ENCODE measurements at regions not wholly inside any gene's neighbourhood (a gene's known extent, or its start where the extent isn't known, plus 50 kb on each side); places are given as distances from the start of the nearest gene placed in this dataset.

GRCh38 chrX:39398215-39398962, 597.1 kb downstream of the MID1IP1 start:
- RAD21 ChIA-PET (ENCODE audit: low non-redundant PET in 1 of 2, low total read pairs in 2 of 2, uncharacterized antibody in 2 of 2, unreplicated experiment in 2 of 2), result no interaction called here
- POLR2A ChIA-PET, result no interaction called here

More at GRCh38 chrX:39398215-39398962, 597.1 kb downstream of the MID1IP1 start:
- H3K79me2 ChIP-seq (ENCODE audit: insufficient read depth, low read length), result no peaks in the 10 kb centered on the region
- H4K20me1 ChIP-seq (ENCODE audit: insufficient read depth), result no peaks in the 10 kb centered on the region
- H3K9ac ChIP-seq (ENCODE audit: low read length), result no peak overlapping the region
- no peak overlapping the region for H3K27ac ChIP-seq (ENCODE audit: low read depth, low read length)
- intact Hi-C loops (cut with micrococcal nuclease), result no loop called here
- BruUV-seq (replicated peaks), result no TSS peak
- no peak overlapping the region for H2AFZ ChIP-seq (ENCODE audit: low read depth, low read length, poor library complexity, severe bottlenecking)
- H3K9me3 ChIP-seq (ENCODE audit: control insufficient read depth in 1 of 2, insufficient read depth in 1 of 2, low read depth in 1 of 2, low read length in 2 of 2), result no peaks in the 10 kb centered on the region
- no peak overlapping the region for H3K4me2 ChIP-seq (ENCODE audit: low read length)
- ATAC-seq, result no peak
- peaks cover under 1% of the 10 kb centered on the region; the same call in 1 of the 2 replicates for H3K27me3 ChIP-seq (ENCODE audit: insufficient read depth, low read length)
- H3K9me2 ChIP-seq (ENCODE audit: insufficient read depth), result no peaks in the 10 kb centered on the region
- H3K4me3 ChIP-seq (replicated peaks in 1 of 2; ENCODE audit: low read depth in 1 of 2, low read length in 2 of 2), result no peak overlapping the region
- H3K4me1 ChIP-seq (ENCODE audit: control insufficient read depth in 1 of 2, insufficient read depth in 2 of 2, low read length in 2 of 2), result no peaks in the 10 kb centered on the region
- CTCF ChIA-PET, result no interaction called here
- no peaks in the 10 kb centered on the region for H3K36me3 ChIP-seq (ENCODE audit: control insufficient read depth in 1 of 2, insufficient read depth in 2 of 2, low read length in 2 of 2)
- TF ChIP-seq SP1 (IDR thresholded peaks at IDR 0.05; ENCODE audit: low read depth) (no peak), YY1 (IDR thresholded peaks at IDR 0.05; ENCODE audit: extremely low read depth, insufficient replicate concordance, low read depth, low read length) (no peak), CBX3 (IDR thresholded peaks at IDR 0.05; ENCODE audit: low read depth) (no peak), ATF3 (IDR thresholded peaks at IDR 0.05) (no peak), CTCF (IDR thresholded peaks at IDR 0.05 in 2 of 3, conservative IDR thresholded peaks at IDR 0.05 in 1 of 3; ENCODE audit: borderline replicate concordance in 1 of 3, insufficient read depth in 1 of 3, low read depth in 2 of 3, low read length in 2 of 3) (no peak), POLR2AphosphoS5 (IDR thresholded peaks at IDR 0.05; ENCODE audit: low read depth, low read length) (no peak), FOSL1 (IDR thresholded peaks at IDR 0.05; ENCODE audit: low read depth) (no peak), ZNF274 (IDR thresholded peaks at IDR 0.05; ENCODE audit: low read depth, low read length) (no peak), EZH2 (IDR thresholded peaks at IDR 0.05) (no peak)
- DNase-seq (ENCODE audit: low read depth, low spot score), result no peak

All from HCT116 (cell line).